Fibroblast of skin of left biceps (primary cell): ENCODE measurements at regions not wholly inside any gene's neighbourhood (a gene's known extent, or its start where the extent isn't known, plus 50 kb on each side); places are given as distances from the start of the nearest gene placed in this dataset.
"Not testable (repeated sequence)": the region's sequence is repeated elsewhere in the genome, so short reads cannot be mapped to it uniquely, and the experiment has no call there.

Experiments
- DNase-seq, 2 experiments: peaks; one replicate each; pipeline ENCODE4 v3.0.0-alpha.2; 2013; ENCODE audit warnings: low read depth in 2 of 2

DNA sequence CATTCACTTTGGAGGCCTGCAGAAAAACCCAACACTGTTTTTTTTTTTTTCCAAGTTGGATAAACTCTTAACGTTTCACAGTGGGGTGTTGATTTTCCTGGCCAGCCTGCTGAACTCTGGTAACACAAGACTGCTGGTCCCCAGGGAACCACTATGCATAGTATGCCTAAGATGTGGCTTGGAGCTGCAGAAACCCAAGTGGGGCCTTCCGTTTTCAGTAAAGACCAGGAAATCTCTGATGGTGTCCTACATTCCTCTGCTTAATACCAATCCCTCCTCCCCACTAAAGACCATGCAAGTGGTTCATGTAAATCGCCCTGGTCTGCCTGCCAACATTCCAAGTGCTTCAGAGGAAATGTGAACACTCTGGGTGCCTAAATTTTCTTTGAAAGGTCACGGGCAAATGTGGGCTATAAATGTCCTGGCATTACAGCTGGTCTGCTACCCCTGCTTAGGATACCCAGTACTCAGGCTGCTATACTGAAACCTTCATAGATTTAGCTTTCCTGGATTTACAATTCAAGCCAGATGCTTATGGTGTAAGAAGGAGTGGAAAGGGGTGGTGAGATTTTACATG lies 615.4 kb downstream of the MAFB start:
- peak; percentile 10 to 18 for DNase-seq

DNA sequence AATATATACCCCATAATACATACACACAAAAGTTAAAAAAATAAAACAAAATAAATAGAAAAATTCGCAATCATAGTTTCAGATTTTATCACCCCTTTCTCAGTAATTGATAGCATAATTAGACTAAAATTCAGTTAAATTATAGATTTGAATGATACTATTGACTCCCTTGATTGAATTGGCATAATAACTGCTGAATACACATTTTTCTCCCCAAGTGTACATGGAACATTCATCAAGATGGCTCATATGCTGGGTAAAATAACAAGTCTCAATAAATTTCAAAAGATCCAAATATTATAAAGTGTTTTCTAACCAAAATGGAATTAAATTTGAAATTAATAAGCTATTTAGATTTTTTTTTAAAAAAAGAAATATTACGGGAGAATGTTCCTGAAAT lies 616.1 kb downstream of the MAFB start:
- no peak for DNase-seq

DNA sequence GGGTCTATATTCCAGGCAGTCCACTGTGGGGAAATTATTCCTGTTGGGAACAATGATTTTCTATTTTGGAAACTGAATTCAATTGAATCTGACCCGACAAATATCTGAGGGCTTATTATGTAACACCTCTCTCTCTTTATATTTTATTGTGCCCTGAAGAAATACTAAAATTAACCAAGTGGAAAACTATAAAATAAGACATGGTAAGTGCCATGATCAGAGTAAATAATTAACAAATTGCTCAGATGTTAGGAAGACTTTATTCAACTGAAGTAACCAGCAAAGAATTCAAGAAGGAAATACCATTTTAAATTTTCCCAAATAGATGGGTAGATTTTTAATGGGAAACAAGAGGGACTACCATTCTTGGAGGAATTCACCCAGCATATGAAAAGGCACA lies 632.9 kb downstream of the MAFB start:
- no peak for DNase-seq

- DNase-seq, result no peak
Observed at GRCh38 chr20:40055711-40056110, 633.3 kb downstream of the MAFB start.

DNA sequence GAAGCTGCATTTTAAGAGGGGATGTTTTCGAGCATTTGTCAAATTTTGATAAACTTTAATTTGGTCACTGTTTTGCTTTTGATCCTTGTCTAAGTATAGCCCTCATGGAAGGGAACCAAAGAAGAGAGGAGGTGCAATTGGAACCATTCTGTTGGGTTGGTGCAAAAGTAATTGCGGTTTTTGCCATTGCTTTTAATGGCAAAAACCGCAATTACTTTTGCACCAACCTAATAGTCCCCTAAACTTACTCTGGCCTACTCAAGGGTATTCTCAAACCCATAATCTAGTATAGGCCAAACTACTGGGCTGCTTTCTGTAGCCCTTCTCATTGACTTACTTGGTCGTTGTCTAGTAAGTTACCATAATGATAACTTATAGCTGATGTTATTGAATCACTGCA lies 634.7 kb downstream of the MAFB start:
- DNase-seq, result no peak

DNA sequence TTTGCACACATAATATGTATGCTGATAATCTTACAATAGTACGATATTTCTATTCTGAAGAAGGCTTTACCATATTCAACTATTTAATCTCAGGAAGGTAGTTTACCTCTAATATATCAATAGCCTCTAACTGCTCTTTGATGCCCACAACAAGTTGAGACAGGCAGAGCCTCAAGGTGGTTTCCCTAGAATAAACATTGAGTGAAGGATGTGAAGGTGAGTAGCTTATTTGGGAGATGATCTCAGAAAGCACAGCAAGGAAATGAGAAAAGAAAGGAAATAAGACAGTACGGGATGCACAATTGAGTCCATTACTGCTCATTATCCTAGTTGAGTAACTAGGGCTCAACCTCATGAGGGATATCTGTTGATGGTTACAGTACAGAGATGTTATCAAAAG lies 638.4 kb downstream of the MAFB start:
- DNase-seq, result no peak

GRCh38 chr20:40049854-40050253 lies 639.2 kb downstream of the MAFB start:
- DNase-seq, result no peak

- DNase-seq, result no peak
Observed at GRCh38 chr20:40046703-40047102, 642.3 kb downstream of the MAFB start.

GRCh38 chr20:40037511-40037910 lies 651.5 kb downstream of the MAFB start:
- no peak for DNase-seq

DNA sequence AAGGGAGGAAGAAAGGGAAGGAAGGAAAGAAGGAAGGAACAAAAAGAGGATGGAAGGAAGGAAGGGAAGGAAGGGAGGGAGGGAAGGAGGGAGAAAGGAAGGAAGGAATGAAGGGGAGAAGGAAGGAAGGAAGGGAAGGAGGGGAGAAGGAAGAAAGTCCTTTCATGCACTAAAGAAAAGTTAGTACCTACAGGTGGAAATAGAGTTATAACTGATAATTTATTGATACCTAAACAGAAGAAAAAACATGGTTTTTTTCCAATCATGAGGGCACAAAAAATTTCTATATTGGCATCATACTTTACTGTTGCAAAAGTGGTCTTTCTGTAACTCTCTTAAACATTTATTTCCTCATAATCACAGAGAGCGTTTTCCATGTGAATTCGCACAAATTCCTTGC lies 659.4 kb downstream of the MAFB start:
- DNase-seq, result no peak

DNA sequence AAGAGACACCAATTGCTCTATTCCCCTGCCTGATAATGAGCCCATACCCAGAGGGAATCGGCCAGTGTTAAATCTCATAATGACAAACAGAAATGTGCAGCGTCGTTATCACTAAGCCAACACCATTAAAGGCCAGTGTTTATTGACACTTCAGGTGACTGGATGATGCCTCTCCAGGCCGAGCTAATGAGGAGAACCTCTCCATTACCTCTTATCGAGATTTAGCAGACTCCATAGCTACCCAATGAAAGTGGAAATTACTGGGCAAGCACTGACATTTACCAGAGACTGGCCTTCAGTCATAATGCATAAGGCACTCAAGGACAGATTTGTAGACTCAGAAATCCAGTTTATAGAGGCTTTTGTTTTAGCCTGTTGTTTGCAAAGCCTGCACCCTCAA lies 669.5 kb downstream of the MAFB start:
- no peak for DNase-seq

DNA sequence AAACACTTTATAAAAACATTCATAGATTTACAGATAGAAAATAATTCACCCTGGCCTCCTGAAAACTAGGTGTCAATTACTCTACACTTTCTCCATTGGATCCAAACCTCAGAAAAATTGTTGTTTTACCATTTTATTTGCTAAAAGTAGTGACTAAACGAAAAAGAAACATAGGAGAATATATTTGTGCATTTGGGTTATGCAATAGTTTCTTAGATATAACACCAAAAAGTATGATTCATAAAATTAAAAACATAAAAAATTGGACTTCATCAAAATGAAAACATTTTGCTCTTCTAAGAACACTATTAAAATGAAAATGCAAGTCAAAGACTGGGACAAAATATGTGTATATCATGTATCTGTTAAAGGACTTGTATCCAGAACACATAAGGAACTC lies 671.3 kb downstream of the MAFB start:
- DNase-seq, result no peak

- no peak for DNase-seq
Observed at GRCh38 chr20:40016890-40017289, 672.1 kb downstream of the MAFB start.

DNA sequence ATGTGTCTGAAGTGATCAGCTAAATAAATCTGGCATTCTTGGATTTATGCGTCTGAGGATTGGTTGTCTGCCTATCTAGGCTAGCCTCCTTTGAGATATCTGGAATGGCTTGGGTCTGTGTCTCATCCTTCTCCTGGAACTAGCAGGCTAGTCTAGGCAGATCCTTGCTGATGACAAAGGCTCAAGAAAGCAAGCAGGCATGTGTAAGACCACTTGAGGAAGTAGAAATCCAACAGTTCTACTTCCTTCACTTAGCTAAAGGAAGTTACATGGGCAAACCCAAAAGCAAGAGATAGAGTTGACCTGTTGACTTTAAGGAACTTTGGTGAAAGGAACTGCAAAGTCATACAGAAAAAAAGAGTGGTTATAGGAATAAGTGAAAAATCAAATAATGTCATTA lies 672.6 kb downstream of the MAFB start:
- no peak for DNase-seq

DNA sequence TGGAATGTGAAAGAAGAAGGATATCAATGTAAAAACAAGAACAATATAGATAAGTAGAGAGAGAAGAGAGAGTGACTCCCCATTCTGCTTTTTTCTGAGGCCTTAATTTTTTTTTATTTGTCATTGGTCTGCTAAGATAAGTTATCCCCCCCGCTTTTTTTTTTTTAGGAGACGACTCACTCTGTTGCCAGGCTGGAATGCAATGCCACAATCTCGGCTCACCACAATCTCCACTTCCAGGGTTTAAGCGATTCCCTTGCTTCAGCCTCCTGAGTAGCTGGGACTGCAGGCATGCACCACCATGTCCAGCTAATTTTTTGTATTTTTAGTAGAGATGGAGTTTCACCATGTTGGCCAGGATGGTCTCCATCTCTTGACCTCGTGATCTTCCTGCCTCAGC lies 677.0 kb downstream of the MAFB start:
- DNase-seq, result not testable (repeated sequence)

DNA sequence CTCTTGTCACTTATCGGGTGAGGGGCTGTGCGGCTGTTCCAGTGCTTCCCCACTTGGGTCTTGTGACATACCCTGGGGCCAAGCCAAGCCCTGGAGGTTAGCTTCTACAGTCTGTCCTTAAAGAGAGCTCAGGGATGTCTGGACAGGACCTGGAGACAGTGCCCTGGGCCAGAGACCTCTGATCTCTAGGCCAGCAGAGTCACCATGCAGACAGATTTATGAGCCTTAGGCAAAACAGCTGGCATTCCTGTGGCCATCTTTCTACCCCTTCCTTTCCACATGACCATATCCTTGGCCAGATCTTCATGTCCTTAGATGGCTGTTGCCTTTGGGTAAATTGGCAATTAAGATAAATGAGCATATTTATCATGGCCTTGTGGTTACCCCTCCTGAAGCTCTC lies 678.6 kb downstream of the MAFB start:
- no peak for DNase-seq

- peak; percentile 67 to 73 for DNase-seq
Observed at GRCh38 chr20:40009542-40009941, 679.5 kb downstream of the MAFB start.

- no peak for DNase-seq
Observed at GRCh38 chr20:40008177-40008576, 680.9 kb downstream of the MAFB start.

DNA sequence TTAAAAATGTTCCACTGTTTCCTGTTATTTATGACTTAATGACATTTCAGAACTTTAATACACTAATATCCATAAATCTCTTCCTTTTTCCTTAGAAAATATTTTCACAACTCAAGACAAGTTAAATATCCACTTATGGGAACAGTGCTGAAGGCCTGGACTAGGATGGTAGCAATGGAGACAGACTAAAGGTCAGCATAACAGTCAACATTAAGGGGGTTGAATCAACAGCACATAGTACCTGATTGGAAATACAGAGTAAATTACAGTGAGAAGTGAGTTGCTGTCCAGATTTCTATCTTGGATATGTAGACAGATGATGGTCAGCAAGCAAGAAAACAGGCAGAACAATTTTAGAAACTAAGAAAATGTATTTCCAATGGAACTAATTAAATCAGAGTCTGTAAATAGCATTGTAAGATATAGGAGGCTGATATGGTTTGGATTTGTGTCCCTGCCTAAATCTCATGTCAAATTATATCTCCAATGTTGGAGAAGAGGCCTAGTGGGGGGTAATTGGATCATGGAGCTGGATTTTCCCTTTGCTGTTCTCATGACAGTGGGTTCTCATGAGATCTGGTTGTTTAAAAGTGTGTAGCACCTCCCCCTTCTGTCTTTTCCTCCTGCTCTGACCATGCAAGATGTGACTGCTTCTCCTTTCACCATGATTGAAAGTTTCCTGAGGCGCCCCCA lies 682.7 kb downstream of the MAFB start:
- no peak for DNase-seq

DNA sequence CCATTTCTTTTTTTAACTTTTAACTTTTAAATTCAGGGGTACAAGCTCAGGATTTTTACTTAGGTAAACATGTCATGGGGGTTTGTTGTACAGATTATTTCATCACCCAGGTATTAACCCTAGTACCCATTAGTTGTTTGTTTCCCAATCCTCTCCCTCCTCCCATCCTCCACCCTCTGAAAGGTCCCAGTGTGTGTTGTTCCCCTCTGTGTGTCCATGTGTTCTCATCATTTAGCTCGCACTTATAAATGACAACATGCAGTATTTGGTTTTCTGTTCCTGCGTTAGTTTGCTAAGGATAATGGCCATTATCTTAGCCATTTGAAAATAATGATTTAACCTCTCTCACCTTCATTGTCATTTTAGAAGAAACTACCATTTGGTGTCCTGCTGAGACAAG lies 684.9 kb downstream of the MAFB start:
- DNase-seq, result not testable (repeated sequence)

GRCh38 chr20:39993742-39994141 lies 695.3 kb downstream of the MAFB start:
- no peak for DNase-seq

- no peak for DNase-seq
Observed at GRCh38 chr20:39990692-39991091, 698.3 kb downstream of the MAFB start.

DNA sequence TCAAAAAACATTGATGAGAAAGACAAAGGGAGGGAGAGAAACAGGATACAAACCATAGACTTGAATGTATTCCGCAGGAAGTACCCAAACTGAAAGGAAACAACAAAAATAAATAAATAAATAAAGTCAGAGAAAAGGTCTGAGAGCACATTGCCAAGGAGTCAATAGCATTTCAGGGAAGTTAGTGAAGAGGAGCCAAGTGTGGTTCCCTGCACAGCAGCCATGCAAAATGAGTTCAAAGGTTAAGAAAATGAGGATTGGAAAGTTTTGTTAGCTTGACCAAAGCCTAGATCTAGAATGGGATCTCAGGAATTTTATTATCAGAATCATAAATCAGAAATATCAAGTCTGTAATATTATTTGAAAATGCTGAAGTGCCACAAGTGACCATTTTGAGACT lies 700.0 kb downstream of the MAFB start:
- DNase-seq, result no peak
